Lung microvascular endothelial cell (primary cell): ENCODE measurements at regions not wholly inside any gene's neighbourhood (a gene's known extent, or its start where the extent isn't known, plus 50 kb on each side); places are given as distances from the start of the nearest gene placed in this dataset.
A peak's percentile ranks its signal among the peaks of the same experiment; 100 is the strongest.

Experiments used
- DNase-seq, 2 donors: peaks; one replicate each; pipeline versions ENCODE4 v3.0.0 to v3.0.0-alpha.2; 2010; ENCODE audit warnings: low read depth in 2 of 2

- DNase-seq = no peak
These were observed 307.7 kb downstream of the ARPP21 start for GRCh38 chr3:35946854-35947515.

DNA sequence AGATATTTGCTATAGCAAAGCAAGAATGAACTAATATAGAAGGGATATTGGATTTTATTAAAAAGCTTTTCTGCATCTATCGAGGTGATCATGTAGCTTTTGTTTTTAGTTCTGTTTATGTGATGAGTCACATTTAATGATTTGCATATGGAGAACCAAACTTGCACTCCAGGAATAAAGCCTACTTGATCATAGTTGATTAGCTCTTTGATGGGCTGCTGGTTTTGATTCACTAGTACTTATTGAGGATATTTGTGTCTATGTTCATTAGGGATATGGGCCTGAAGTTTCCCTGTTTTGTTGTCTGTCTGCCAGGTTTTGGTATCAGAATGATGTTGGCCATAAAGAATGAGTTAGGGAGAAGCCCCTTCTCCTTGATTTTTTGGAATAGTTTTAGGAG is 310.7 kb downstream of the ARPP21 start:
- no peak for DNase-seq

DNA sequence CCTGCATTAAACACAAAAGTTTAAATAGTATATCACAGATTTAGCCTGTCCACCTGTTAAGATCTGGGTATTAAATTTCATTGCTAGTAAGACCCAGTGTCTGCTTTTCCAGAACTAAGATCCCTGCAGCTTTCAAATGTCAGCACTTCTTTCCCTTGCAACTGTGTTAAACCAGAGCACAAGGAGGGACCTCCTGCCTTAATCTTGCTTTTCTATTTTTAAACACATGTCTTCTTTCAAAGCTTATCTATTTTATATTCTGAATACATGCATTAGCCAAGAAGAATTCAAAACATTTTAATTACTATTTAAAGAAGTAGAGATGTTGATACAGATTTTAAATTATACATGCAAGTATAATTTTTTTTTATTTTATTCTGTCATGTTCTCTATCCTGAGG is 315.1 kb downstream of the ARPP21 start:
- DNase-seq = no peak

- DNase-seq = peak; percentile 54 to 60
These were observed 326.6 kb downstream of the ARPP21 start for GRCh38 chr3:35965908-35966307.

DNA sequence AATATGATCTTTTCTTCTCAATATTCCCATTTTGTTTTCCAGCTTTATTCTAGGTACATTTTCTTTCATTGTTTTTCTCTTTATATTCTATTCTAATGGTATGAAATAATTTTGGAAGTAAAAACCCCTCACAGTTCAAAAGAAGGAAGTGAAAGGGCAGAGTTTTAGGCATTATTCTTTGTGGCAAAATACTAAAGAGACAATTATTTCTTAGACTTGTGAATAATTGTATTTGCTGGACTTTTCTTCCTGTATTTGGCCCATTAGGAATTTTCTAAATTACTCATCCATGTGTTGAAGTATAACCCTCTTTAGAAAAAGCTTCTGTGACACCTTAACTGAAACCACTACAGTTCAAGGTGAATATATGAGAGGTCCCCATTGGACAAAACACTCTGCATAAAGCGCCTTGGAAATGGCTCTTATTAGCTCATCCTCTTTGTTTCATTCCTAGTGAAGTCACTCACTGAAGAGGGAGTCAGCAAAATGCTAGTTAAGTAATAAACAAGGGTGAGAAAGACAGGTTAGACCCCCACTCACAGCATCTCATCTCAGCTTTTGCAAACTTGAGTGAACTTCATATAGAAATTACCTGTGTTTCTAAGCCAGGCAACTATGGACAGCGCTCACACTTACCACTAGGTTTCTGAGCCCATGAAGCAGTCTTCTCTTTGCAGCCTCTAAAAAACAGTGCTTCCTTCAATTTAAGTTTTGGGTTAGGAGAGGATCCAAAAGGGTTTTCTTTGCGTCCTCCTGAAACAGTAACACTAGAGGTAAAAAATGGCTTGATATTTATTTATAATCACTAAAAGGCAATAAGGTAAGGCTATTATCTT is 327.5 kb downstream of the ARPP21 start:
- no peak for DNase-seq

DNA sequence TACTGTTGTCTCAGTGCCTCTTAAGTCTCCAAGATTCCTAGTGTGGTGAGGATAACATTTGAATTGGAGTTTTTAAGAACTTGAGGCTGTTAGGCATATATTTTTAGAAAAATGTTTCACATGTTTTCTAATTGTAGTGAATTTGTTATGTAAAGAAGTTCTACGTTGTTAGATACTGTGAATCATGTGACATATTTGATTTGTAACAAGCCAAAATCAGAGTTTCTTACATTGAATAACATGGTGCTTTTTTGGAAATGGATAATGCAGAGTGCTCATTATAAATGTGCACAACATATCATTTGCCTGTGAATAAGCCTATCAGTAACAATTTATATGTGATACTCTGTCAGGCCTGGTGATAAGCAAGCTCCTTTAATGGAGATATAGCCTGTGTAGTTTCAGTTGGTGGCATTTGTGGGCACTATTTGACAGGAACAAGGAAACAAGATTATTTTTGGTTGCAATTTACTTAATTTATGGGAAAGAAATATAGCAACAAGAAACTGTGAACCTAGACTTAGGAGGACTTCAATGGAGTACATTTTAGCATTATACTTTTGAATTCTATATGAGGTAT is 328.8 kb downstream of the ARPP21 start:
- no peak for DNase-seq

GRCh38 chr3:35969406-35969805 is 330.1 kb downstream of the ARPP21 start:
- no peak for DNase-seq

- no peak for DNase-seq
These were observed 331.5 kb downstream of the ARPP21 start for GRCh38 chr3:35970793-35971192.

DNA sequence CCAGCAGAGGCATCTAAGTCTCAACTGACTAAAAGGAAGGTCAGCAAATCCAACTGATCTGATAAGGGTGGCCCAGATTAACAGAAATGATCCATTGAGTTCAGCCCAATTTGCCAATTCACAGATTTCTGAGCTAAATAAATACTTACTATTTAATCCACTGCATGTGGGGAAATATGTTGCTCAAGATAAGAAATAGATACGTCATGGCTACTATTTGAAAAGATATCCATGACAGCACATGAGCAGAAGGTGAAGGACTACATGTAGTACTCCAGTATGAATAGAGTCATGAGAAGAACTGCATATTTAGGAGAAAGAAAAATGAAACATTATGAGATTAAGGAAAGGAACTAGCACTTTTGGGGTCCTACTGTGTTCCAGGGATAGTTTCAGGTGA is 332.4 kb downstream of the ARPP21 start:
- no peak for DNase-seq

DNA sequence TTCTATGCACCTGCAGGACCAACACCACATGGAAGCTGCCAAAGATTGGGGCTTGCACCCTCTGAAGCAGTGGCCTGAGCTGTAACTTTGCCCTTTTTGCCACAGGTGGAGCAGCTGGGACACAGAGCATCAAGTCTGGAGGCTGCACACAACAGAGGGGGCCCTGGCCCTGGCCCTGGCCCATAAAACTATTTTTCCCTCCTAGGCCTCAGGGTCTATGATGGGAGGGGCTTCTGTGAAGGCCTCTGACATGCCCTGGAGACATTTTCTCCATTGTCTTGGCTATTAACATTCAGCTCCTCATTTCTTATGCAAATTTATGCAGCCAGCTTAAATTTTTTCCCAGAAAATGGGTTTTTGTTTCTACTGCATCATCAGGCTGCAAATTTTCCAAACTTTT is 335.5 kb downstream of the ARPP21 start:
- DNase-seq = no peak

DNA sequence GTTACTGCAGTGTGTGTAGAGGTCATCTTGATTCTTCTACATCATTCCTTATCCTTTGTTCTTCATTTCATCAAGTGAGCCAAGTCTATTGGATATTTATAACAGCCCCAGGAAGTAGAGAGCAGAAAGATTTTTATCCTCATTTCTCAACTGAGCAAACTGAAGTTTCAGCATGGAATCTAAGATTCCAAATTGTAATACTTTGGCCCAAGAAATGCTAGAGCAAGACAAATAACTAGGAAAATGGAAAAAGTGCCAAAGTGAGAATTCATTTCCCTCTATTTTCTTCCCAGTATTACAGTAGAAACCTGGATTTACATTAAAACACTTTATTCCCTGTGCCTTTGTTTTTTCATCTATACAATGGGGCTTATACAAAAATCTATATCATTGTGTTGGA is 346.8 kb downstream of the ARPP21 start:
- DNase-seq = no peak

DNA sequence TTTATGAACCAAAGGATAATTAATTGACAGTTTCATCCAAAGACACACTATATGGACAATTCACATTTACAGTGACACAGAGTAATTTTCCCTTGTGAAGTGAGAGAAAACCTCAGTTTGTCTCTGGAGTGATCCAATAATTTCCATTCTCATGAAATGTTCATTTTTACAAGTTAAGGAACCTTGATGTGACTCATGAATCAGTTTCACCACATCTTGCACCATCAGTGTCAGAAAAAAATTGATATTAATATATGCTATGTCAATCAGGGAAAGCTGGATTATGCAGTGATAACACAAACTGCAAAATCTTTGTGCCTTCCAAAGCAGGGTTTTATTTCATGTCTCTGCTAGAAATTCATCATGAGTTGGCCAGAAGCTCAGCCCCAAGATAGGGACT is 348.1 kb downstream of the ARPP21 start:
- DNase-seq = no peak

- DNase-seq = no peak
These were observed 352.7 kb downstream of the ARPP21 start for GRCh38 chr3:35992041-35992440.

DNA sequence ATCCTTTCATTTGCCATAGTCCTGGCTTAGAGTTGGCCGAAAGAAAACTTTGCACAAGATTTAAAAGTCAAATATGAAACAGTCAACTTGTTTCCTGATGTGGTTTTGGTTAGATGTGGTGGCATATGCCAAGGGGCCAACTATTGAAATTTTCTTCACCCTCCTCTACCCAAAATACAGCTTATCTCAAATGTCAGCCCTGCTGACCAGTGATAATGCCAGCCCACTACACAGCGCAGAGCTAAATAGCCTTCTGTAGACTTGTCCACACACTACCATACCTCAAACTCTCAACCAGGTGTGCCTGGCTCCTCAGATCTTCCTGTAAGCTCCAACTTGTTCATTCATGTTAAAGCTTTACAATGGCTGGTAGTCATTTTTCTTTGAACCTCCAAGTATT is 368.5 kb upstream of the STAC start:
- DNase-seq = no peak

DNA sequence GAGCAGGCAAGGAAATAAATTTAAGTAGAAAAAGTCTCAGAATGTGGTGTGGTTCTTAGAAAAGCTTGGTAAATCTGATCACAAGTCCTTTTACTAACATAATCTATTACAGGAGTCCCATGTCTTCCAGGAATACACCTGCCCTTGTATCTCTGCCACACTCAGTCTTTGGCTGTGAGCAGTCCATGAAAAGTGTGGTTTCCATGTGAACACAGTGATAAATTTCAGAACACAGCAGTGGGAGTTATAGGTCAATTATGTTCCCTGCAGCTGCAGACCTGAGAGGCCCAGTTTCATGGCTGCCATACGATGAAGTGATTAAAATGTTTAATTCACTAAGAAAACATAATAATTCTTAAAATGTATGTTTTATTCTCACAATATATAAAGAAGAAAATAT is 366.9 kb upstream of the STAC start:
- no peak for DNase-seq

- no peak for DNase-seq
These were observed 355.1 kb upstream of the STAC start for GRCh38 chr3:36025232-36025631.

GRCh38 chr3:36032180-36033047 is 347.9 kb upstream of the STAC start:
- DNase-seq = no peak

DNA sequence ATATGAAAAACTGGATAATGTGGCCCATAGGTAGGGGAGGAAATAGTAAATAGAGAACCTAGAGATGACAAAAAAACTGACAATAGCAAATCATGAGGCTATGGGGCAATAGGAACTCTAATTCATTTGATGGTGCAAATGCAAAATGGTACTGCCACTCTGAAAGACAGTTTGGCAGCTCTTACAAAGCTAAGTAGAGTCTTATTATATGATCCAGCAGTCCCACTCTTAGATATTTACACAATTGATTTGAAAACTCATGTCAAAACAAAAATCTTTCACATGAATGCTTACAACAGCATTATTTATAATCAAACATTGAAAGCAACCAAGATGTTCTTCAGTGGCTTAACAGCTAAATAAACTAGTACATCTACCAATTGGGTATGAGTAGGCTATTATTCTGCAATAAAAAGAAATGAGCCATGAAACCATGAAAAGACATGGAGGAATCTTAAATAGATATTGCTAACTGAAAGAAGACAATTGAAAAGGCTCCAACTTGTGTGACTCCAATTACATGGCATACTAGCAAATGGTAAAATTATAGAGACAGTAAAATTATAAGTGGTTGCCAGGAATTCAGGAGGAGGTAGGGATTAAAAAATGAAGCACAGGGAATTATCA is 321.8 kb upstream of the STAC start:
- no peak for DNase-seq

DNA sequence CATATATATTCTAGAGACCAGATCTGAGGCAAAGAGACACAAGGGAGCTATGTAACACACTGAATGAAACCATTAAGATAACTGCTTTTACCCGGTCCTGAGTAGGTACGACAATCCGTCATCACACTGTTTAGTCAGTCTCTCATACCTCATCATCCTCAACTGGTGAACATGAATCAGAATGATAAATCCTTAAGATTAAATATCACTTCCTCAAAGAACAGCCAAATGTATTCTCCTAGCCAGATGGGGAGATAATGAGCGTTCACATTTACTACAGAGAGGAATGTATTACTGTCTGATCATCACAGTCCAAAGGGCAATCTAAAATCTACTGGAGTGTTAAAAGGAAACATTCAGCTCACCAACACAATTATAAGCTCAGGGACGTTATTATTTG is 319.4 kb upstream of the STAC start:
- no peak for DNase-seq

DNA sequence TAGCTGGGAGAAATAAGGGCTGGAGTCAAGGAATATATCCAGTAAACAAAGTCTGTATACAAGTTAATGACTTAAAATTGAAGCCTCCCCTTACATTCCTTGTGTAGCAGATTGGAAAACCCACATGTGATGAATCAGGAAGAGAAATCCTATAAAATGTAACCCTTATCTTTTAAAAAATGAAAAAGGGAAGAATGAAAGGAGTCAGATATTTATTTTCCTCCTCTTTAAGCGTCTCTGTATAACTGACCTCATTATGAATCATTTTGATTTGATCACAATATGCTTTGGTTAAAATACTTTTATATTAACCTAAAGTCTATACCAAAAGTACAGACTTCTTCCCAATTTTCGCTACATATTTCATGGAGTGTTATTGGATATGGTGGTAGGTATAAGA is 316.3 kb upstream of the STAC start:
- no peak for DNase-seq

DNA sequence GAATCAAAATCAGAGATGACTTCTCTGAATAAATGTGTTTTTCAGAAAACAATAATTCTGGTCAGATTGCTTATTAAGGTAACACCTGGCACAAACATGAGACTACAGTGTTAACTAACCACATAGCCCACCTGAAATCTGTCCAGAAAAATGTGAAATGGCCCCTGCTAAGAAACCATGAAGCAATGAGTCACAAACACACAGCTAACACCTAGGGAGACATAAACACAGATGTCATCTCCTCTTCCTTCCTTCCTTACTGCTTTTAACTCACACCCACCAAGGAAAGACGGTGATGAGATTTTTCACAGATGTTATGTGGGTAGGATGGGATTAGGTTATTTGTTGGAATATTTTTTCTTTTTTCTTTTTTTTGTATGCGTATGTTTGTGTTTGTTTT is 315.0 kb upstream of the STAC start:
- DNase-seq = no peak

GRCh38 chr3:36075491-36075890 is 304.8 kb upstream of the STAC start:
- DNase-seq = no peak
